ENCODE measurements at regions not wholly inside any gene's neighbourhood (a gene's known extent, or its start where the extent isn't known, plus 50 kb on each side); places are given as distances from the start of the nearest gene placed in this dataset.

- TF ChIP-seq CTCF (IDR thresholded peaks at IDR 0.05) (no peak), POLR2A (IDR thresholded peaks at IDR 0.05) (no peak)
Measured at GRCh38 chr22:49513358-49513851, 314.3 kb downstream of the BRD1 start.

Data from adrenal gland (tissue), 5 donors.